ENCODE measurements at regions not wholly inside any gene's neighbourhood (a gene's known extent, or its start where the extent isn't known, plus 50 kb on each side); places are given as distances from the start of the nearest gene placed in this dataset.

DNA sequence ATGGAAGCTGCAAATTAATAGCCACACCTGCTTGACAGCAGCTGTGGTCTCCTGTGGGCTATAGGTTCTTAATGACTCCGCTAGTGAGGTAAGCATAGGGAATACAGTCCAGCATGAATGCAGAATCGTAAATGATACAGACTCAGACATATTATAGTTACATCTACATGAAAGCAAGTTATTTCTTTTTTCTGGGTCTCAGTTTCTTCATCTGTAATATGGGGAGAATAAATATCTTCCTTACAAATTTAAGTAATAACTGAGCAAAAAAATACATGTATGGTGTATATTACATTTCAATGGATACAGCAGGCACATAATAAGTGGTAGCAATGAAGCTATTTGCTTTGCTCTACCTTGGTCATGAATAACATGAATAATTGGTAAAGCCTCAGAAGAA, 245.9 kb upstream of the RHOBTB1 start:
- Histone ChIP-seq H3K4me1 (ENCODE audit: insufficient read depth, low read length) (no peaks in the 10 kb centered on the region), H2AFZ (ENCODE audit: low read length) (no peak overlapping the region), H3K27me3 (ENCODE audit: control insufficient read depth in 1 of 2, insufficient read depth in 2 of 2, low read length in 2 of 2) (no peaks in the 10 kb centered on the region; a peak in 1 of 5 replicates), H4K20me1 (ENCODE audit: insufficient read depth, low read length) (no peaks in the 10 kb centered on the region), H3K4me2 (ENCODE audit: low read depth, low read length) (no peak overlapping the region), H3K27ac (ENCODE audit: extremely low read length, insufficient read depth, low read length) (no peak overlapping the region), H3K36me3 (replicated peaks in 1 of 2; ENCODE audit: control insufficient read depth in 1 of 2, insufficient read depth in 2 of 2, low read length in 2 of 2) (no peaks in the 10 kb centered on the region), H3K79me2 (ENCODE audit: insufficient read depth, low read length) (no peaks in the 10 kb centered on the region), H3K9me3 (ENCODE audit: low read length) (peaks cover 17% of the 10 kb centered on the region; the same call in 1 of the 2 replicates), H3K4me3 (replicated peaks in 1 of 3; ENCODE audit: insufficient read depth in 1 of 3, low read depth in 2 of 3, low read length in 3 of 3) (no peak overlapping the region), H3K9ac (ENCODE audit: insufficient read depth, low read depth, low read length) (no peak overlapping the region)
- FAIRE-seq (no peak), DNase-seq (ENCODE audit: low spot score) (no peak), ATAC-seq (no peak)
- POLR2A ChIA-PET: interaction anchor here (1.2 kb wide), 1 partner anchor 225 kb away, joined by 3 read pairs; no protein-coding TSS in a partner anchor
- TF ChIP-seq, protein P1, sequence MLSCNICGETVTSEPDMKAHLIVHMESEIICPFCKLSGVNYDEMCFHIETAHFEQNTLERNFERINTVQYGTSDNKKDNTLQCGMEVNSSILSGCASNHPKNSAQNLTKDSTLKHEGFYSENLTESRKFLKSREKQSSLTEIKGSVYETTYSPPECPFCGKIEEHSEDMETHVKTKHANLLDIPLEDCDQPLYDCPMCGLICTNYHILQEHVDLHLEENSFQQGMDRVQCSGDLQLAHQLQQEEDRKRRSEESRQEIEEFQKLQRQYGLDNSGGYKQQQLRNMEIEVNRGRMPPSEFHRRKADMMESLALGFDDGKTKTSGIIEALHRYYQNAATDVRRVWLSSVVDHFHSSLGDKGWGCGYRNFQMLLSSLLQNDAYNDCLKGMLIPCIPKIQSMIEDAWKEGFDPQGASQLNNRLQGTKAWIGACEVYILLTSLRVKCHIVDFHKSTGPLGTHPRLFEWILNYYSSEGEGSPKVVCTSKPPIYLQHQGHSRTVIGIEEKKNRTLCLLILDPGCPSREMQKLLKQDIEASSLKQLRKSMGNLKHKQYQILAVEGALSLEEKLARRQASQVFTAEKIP (CRISPR knock-in tag; IDR thresholded peaks at IDR 0.05; ENCODE audit: borderline replicate concordance): no peak
- 78% methylated on average over 2 of the region's 2 CpGs for WGBS (ENCODE audit: low lambda C conversion rate)
- CTCF ChIA-PET (ENCODE audit: low intra/inter-chr PET ratio, low total read pairs): interaction anchor here (1.3 kb wide), 1 partner anchor 50 kb away, joined by 3 read pairs; no protein-coding TSS in a partner anchor
- in situ Hi-C loops (cut with HindIII; ENCODE audit: extremely low pct_ligation_motif_present, low pct_unique_long_range_greater_than_20kb) (no loop called here), intact Hi-C loops (cut with micrococcal nuclease; ENCODE audit: unreplicated experiment) (loop anchor here (1.0 to 2.0 kb wide), 2 partner anchors 49 to 373 kb away; no protein-coding TSS in a partner anchor)
- BruUV-seq (replicated peaks): no TSS peak

DNA sequence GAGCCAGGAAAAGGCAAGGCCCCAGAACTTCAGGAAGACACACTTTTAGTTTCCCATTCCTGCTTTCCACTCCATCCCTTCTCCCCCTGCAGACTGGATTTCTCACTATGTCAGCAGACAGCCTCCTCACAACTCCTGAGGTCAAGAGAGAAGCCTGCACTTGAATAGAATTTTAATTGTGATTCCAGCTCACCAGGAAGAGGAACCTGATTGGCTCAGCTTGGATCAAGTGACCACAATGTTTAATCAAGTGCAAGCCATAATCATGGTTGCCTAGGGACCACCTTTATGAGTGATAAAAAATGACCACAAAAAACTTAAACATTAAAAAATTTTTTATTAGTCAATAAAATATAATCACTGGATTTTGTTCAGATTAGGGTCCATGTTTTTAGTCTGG, 244.7 kb upstream of the RHOBTB1 start:
- BruUV-seq (replicated peaks): no TSS peak
- Histone ChIP-seq H3K36me3 (replicated peaks in 1 of 2; ENCODE audit: control insufficient read depth in 1 of 2, insufficient read depth in 2 of 2, low read length in 2 of 2) (no peaks in the 10 kb centered on the region), H3K27me3 (ENCODE audit: control insufficient read depth in 1 of 2, insufficient read depth in 2 of 2, low read length in 2 of 2) (no peaks in the 10 kb centered on the region; a peak in 1 of 5 replicates), H4K20me1 (ENCODE audit: insufficient read depth, low read length) (no peaks in the 10 kb centered on the region), H3K27ac (ENCODE audit: extremely low read length, insufficient read depth, low read length) (no peak overlapping the region), H2AFZ (ENCODE audit: low read length) (no peak overlapping the region), H3K9ac (ENCODE audit: insufficient read depth, low read depth, low read length) (no peak overlapping the region), H3K79me2 (ENCODE audit: insufficient read depth, low read length) (no peaks in the 10 kb centered on the region), H3K4me1 (ENCODE audit: insufficient read depth, low read length) (0 out of 2 replicates have a peak, but pooled peaks cover 5% of the 10 kb centered on the region), H3K9me3 (ENCODE audit: low read length) (peaks cover 17% of the 10 kb centered on the region; the same call in 1 of the 2 replicates), H3K4me3 (replicated peaks in 1 of 3; ENCODE audit: insufficient read depth in 1 of 3, low read depth in 2 of 3, low read length in 3 of 3) (no peak overlapping the region), H3K4me2 (ENCODE audit: low read depth, low read length) (no peak overlapping the region)
- ATAC-seq (no peak), FAIRE-seq (no peak), DNase-seq (ENCODE audit: low spot score) (no peak)
- POLR2A ChIA-PET: no interaction called here
- CTCF ChIA-PET (ENCODE audit: low intra/inter-chr PET ratio, low total read pairs): no interaction called here
- intact Hi-C loops (cut with micrococcal nuclease; ENCODE audit: unreplicated experiment) (no loop called here), in situ Hi-C loops (cut with HindIII; ENCODE audit: extremely low pct_ligation_motif_present, low pct_unique_long_range_greater_than_20kb) (no loop called here)
- no peak for TF ChIP-seq SOX13 (IDR thresholded peaks at IDR 0.05)
- no peak for TF ChIP-seq SOX13 (CRISPR knock-in tag; conservative IDR thresholded peaks at IDR 0.05 in 1 of 2, IDR thresholded peaks at IDR 0.05 in 1 of 2)
- TF ChIP-seq HMG20B (CRISPR knock-in tag; conservative IDR thresholded peaks at IDR 0.05): no peak
- TF ChIP-seq, protein P2, sequence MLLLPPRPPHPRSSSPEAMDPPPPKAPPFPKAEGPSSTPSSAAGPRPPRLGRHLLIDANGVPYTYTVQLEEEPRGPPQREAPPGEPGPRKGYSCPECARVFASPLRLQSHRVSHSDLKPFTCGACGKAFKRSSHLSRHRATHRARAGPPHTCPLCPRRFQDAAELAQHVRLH (CRISPR knock-in tag; IDR thresholded peaks at IDR 0.05; ENCODE audit: borderline replicate concordance, low read depth): no peak
- no peak for TF ChIP-seq POLR2AphosphoS5 (IDR thresholded peaks at IDR 0.05; ENCODE audit: low read depth, low read length)
- TF ChIP-seq, protein P3, sequence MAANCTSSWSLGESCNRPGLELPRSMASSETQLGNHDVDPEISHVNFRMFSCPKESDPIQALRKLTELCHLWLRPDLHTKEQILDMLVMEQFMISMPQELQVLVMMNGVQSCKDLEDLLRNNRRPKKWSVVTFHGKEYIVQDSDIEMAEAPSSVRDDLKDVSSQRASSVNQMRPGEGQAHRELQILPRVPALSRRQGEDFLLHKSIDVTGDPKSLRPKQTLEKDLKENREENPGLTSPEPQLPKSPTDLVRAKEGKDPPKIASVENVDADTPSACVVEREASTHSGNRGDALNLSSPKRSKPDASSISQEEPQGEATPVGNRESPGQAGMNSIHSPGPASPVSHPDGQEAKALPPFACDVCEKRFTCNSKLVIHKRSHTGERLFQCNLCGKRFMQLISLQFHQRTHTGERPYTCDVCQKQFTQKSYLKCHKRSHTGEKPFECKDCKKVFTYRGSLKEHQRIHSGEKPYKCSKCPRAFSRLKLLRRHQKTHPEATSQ (CRISPR knock-in tag; IDR thresholded peaks at IDR 0.05; ENCODE audit: borderline replicate concordance): no peak
- no peak for TF ChIP-seq CC2D1A (CRISPR knock-in tag; IDR thresholded peaks at IDR 0.05)
- no peak for TF ChIP-seq KDM3A (CRISPR knock-in tag; IDR thresholded peaks at IDR 0.05; ENCODE audit: low read depth)
- no peak for TF ChIP-seq THYN1 (CRISPR knock-in tag; IDR thresholded peaks at IDR 0.05; ENCODE audit: borderline replicate concordance, low read depth)
- TF ChIP-seq ISL2 (CRISPR knock-in tag; IDR thresholded peaks at IDR 0.05): no peak
- TF ChIP-seq ZSCAN20 (CRISPR knock-in tag; IDR thresholded peaks at IDR 0.05; ENCODE audit: borderline replicate concordance): no peak
- TF ChIP-seq ZNF737 (CRISPR knock-in tag; IDR thresholded peaks at IDR 0.05; ENCODE audit: borderline replicate concordance): no peak
- TF ChIP-seq, protein P4, sequence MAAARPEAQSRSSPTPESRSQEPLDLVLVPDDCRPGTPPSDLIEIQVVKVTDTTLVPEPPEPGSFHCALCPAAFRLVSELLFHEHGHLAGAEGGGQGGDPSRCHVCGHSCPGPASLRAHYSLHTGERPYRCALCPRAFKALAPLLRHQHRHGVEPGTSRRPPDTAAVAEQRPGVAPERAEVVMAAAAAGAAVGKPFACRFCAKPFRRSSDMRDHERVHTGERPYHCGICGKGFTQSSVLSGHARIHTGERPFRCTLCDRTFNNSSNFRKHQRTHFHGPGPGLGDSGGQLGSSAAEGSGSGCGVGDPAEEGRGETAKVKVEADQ (CRISPR knock-in tag; IDR thresholded peaks at IDR 0.05; ENCODE audit: borderline replicate concordance): no peak
- TF ChIP-seq TGIF2 (CRISPR knock-in tag; IDR thresholded peaks at IDR 0.05): no peak
